GM19372 (cell line): ENCODE measurements at regions not wholly inside any gene's neighbourhood (a gene's known extent, or its start where the extent isn't known, plus 50 kb on each side); places are given as distances from the start of the nearest gene placed in this dataset.

ENCODE experiments used
- ATAC-seq: cut with Tn5 transposase; IDR thresholded peaks from one replicate; pipeline ENCODE4 v1.9.1; 2021; ENCODE audit warnings: mild to moderate bottlenecking, low read depth, moderate library complexity; ENCODE audit not compliant: unreplicated experiment

DNA sequence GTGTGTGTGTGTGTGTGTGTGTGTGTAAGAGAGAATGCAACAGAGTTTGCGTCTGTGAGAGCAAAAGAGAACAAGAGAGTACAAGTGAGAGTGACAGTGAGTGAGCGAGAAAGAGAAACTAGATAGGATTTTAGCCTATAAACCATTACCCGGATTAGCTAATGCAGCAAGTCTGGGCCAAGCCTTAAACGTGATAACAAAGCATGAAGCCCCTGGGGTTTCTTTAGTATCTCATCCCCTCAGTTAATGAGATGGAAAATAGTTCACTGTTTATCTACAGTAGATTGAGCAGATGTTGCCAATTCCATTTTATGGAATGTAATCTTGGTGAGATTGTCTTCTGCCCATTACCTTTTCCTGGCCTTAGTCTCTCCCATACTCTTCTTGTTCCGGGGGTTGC, 114.5 kb downstream of the MAT2B start:
- ATAC-seq, result no peak

DNA sequence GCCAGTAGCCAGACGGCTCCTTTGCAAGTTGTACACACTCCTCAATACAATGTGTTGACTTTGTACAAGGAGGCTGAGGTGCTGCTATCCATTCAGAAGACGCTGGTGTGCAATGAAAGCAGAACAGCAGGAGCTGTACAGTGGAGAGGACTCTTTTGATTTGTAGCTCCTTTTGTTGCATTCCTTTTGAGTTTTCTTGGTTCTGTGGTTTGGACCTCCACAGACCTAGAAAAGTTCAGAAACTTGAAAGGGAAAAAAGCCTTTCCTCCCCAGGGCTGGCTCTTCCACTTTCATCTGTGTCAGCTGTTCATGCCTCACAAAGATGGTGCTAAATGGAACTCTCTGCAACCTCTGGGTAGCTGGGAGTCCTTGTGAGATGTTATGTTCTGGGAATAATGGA, 117.4 kb downstream of the MAT2B start:
- no peak for ATAC-seq

DNA sequence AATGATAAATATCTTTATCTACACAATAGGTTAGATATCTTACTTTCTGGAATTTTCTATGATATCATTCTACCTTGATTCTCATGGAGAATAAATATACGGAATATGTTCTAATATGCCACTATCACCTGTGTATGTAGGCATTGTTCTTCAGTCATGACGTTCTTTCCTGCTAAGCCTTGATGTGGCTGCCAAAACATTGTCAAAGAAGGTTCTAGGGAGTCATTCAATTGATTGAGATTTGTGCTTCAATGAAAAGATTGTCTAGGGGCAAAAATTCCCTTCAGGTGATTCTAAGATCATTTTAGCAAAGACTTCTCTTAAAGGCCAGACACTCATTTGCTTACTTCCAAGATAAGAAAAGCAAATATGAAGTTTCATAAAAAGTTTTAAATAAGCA, 118.1 kb downstream of the MAT2B start:
- ATAC-seq, result no peak

DNA sequence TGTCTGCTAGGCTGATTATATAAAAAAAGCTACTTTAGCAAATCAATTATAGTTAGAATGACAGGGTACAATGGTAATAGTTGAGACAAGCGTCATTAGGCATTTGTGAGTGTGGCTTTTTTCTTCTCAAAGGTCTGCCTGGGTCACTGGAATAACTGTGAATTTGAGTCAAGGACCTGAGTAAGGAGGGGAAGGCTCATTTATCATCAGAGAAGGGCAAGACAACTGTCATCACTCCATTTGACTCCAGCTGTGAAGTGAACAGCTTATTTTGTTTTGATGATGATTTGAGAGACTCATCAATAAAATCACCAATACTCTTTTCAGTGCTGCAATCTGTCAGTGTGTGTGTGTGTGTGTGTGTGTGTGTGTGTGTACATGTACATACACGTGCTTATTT, 118.6 kb downstream of the MAT2B start:
- ATAC-seq, result no peak

DNA sequence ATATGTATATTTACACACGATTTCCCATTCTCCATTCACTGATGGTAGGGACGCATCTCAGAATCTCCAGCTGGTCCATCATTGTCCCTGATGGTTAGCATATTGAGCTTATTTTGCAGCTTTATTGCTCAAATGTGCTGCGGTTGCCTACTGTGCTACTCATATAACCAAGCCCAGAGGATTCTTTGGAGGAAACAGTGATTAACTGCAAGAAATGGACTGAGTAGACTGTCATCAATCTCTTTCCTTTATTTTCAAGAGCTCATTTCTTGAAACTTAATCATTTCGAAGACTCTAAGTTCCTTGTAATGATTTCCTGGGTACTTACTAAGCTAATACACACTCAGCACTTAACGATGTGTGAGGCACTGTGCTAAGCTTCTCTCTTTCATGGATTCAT, 119.0 kb downstream of the MAT2B start:
- no peak for ATAC-seq

DNA sequence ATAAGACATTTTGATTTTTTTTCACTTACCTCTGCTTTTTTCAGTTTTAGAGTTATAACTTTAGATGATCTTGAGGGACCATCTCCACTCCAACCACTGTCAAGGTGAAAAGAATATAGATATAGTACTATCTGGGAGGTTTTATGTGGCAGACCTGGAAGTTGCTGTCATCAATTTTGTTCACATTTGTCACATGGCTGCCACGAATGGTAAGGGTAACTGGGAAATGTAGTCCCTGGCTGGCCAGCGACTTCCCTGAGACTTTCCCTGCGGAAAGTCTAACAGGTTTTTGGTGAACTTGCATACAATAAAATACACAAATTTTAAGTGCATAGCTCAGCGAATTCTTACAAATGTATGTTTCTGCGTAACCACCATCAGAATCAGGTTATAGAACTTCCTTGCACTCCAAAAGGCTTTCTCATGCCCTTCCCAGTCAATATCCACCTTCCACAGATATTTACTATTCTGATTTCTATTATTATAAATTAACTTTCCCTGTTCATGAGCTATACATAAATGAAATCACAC, 121.5 kb downstream of the MAT2B start:
- ATAC-seq, result no peak

DNA sequence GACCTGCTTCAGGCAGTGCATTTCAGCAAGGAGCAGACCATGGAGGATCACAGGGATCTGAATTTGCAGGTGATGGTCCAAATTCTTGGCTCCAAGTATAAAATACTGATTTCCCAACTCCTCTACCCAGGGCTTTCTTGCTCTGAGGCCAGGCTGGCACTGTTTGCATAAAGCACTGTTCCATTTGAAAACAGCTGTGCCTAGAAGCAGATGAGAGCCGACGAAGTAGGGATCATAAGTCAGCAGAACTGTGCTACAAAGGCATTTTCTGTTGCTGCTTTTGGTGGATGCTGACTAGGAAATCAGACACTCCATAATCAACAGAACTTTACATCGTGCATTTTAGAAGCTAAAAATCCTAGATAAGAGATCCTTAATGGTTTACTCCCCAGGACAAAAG, 126.4 kb downstream of the MAT2B start:
- no peak for ATAC-seq

DNA sequence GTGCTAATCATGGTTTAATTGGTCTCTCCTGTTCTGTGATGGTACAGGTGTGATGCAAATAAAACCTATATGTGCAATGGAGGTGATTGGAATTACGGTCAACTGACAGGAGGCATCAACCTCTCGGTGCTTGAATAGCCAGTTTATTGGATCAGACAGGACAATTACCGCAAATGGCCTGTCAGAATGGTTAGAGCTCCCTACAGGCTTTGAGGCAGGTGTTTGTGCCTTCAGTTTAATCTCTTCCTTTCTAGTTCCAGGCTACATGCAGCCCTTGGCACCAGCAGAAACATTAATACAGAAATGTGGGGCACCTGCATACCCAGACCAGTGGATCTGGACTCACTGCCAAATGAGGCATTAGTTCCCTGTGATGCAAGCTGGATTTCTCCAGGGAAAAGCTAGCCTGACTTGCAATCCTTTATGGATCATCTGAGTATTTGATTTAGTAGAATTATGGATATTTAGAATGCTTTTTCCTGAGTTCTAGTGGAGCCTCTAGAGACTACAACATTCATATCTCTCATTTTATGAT, 128.6 kb downstream of the MAT2B start:
- no peak for ATAC-seq

DNA sequence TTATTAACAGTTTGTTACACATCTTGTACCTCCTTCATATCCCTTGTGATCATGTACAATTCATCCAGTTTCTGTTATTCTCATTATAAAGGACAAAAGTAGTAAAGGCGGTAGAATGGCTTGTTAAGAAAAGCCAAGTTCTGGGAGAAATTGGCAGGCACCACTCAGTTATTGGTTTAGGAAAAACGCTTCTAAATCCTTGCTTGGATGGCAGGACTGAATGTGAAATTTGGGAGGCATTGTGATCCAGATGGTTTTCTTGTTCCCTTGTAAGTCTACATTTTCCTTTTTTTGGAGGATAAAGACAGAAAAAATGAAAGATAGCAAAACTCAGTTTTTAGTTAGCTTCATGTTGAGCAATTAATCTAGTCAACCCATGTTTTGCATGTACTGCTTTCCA, 130.2 kb downstream of the MAT2B start:
- no peak for ATAC-seq

DNA sequence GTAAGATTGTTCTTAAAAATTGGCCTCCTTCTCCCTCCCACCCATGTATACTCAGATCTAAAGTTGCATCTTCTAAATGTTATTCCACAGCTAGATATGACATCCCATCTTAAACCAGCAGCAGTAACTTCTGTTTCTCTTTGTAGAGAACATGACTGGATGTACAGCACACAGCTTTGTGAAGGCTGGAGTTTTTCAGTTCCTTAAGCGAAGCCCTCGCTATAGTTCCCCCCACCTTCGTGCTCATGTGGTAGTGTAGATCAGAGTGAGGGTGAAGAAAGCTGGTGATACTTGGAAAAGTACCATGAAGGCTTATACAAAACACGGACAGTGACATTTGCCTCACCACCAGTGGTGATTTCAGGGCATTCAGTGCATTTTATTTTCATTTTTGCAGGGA, 137.5 kb downstream of the MAT2B start:
- no peak for ATAC-seq

DNA sequence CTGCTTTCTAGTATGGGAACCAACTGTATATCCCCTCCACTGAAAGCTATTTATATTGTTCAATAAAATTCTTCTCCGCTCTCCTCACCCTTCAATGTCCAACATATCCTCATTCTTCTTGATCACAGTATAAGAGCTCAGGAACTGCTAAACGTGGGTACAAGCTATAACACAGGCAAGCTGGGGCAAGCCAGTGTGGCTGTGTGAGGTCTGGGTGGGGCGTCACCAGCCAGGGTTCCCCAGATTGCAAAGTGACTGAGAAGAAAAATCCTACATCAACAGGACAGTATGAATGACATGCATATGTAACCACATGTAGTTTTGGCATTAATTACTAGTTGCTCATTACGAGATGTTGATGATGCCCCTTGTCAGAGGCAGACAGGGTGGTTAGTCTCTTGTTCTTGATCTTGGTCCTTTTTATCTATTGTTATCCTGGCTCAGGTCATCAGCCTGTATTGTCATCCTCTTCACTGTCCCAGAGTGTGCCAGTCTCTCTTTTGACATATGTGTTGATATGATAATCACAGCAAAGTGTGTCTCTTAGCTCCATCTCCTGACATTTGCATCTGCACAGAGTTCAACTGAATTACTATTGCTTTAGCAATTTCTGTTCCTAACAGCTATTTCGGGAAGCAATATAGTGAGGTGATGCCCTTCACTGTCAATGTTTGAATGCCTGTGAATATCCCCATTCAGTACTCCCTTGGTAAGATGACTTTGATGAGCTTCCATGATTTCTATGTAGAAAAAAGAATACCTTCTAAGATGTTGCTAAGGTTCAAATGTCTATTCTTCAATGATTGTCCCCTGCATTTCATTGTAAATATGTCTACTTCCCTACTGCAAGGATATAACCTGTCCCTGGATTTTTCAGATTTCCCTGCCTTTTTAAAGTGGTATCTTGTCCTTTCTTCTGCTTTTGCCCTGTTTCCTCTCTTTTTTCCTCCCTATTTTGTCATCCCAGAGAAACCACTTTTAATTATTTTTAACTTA, 140.3 kb downstream of the MAT2B start:
- no peak for ATAC-seq

DNA sequence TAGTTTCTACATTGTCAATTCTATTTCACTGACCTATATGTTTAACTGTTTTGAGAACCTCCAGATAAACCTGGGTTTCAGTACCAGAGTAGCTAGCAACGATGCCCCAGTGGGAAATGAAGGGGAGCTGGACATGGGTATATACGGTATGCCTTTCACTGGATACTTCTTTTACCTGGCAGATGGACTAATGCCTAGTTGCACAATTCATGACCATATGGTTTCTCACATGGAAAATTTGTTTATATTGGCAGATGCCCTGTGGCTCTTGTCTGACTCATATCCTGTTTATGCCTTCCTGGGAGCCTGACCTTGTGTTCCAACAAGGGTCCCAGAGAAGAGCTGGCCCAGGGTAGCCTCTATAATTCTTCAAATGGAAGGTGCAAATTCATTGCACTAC, 144.1 kb downstream of the MAT2B start:
- no peak for ATAC-seq

DNA sequence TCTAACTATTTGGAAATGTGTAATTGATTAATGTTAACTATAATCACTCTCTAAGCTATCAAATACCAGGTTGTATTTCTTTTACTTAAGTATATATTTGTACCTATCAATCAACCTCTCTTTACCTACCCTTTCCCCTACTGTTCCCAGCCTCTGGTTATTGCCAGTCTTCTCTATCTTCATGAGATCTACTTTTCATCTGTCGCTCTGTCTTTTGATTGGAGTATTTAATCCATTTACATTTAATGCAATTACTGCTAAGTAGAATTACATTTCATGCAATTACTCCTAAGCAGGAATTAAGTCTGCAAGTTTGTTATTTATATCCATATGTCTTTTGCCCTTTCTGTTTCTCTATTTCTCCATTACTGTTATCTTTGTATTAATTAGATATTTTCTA, 148.1 kb downstream of the MAT2B start:
- ATAC-seq, result no peak

DNA sequence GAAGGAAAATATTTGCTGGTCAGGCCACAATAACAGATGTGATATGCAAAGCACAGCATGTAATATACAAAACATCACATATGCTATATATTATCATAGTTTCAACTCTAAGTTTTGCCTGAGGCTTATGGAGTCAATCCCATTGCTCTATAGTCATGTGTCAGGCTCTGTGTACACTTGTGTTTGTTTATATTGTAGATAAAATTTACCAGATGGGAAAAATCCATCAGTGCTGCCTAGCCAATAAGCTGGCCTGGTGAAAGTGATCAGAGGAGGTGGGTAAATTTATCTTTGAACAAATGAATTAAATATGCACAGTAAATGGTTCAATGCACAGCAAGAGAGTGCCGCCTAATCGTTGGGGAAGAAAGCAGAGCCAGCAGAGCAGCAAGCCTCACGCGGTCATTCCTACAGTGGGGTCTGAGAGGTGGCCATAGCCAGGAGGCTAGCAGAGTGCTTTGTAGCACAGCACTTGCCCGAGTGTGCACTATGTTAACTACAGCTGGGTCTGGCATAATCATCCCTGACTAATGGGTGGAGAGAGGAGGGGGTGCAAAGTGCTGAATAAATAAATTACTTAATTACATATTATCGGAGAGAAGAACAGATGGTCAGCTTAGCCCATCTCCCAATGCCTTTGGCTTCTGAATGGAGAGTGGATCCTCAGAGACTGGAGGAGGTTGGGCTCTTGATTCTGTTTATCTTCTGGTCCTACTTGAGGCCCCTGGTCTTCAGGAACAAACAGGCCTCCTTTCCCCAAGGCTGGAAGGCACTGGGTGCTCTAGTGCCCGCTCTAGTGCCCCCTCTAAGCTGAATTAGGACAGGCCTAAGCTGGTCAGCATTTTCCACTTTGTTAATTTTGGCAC, 153.5 kb downstream of the MAT2B start:
- no peak for ATAC-seq

DNA sequence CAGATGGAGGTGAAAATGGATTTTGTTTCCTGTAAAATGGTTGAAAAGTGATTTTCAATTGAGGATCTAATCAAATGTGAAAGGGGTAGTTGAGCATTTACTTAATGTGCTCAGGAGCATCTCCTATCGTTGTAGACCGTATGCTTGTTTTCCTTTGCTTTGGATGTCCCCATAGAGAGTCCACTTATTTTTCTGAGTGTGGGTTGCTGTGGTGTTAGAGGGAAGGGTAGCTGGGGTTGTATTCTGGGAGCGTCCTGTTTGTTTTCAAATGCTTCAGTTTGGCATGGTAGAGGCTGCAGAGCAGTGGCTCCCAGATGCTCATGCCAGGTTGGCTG, 154.1 kb downstream of the MAT2B start:
- no peak for ATAC-seq

DNA sequence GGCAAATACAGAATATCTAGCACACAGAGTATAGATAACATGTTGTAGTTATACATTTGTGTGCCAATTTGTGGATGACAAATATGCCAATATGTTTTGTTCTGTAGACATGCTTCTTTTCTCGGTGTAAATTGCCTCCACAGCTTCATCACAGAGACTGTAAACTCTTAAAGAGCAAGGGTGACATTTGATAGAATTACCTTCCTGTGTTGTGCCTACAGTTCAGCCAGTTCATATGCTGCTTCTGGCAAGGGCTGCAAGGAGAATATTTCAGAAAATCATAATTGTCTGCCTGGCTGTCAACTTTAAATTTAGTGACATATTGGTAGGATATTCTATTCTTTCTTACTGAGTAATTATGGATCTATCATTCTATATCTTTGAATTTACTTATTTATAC, 155.1 kb downstream of the MAT2B start:
- ATAC-seq, result no peak

DNA sequence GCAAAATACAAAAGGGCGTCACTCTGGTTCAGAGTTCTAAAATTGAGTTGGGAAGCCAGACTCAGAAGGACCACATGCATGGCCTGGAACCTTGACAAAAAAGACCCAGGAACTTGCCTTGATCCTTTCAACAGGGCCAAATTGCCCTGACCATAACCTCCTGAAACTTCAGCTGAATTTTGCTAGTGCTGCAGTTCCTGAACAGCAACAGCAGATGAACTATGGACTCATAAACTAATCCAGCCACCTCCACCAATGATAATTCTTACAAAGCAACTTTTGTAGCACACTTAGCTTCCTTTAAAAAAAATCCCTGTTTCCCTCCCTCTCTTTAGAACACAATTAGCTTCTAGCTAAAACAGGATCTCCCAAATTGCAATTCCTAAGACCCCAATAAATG, 155.9 kb downstream of the MAT2B start:
- no peak for ATAC-seq

DNA sequence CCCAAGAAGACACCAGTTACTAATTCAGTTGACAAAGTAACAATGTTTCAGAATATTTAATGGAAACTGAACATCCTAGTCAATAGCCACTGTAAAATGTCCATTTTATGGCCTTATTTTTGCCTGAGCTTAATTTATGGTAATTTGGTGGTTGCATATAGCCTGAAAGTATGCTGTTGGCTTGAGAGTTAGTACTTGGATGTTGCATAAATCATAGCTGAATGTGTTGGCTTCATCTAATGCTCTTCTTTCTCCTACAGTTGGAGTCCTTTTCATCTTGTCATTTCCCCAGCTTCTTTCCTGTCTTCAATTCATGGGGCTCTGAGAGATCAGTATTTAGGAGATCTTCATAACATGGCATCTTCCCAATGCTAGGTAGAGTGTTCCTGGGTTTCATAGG, 164.6 kb downstream of the MAT2B start:
- ATAC-seq, result no peak

DNA sequence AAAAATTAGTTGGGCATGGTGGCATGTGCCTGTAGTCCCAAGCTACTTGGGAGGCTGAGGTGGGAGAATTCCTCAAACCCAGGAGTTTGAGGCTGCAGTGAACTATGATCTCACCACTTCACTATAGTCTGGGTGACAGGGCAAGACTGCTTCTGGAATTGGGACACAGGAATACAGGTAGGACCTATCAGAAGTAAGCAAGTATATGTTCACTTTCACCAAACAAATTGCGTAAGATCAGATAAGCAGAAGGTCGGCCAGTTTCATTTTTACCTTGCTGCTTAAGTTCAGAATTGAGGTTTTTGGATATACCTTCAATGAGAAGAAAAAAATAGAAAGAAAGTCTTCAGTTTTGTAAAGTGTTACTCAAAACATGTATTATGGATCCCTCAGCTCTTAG, 171.7 kb downstream of the MAT2B start:
- ATAC-seq, result no peak

DNA sequence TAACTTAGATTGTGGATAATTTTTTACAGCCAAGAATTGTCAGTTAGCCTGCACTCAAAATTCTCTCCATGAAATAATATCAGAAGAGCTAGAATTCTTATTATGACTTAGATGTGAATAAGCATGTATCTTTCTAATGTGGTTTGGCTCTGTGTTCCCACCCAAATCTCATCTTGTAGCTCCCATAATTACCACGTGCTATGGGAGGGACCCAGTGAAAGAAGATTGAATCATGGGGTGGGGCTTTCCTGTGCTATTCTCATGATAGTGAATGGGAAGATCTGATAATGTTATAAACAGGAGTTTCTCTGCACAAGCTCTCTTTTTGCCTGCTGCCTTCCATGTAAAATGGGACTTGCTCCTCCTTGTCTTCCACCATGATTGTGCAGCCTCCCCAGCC, 176.8 kb downstream of the MAT2B start:
- ATAC-seq, result no peak

DNA sequence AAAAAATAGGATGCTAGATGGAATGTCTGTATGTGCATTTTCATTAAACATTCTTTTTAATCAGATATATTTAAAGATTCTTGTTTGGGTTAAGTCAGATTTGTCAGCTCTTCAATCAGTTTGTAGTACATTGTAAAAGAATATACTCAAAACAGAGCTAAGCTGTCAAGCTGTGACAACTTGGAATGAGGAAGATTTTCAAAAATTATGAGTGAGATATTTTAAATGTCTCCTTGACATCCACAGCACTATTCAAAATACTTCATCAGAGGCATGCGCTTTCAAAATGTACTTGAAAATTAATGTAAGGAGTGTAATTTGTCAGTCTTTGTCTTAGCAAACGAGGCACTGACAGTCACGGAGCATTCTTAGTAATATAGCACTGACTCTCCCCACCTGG, 182.0 kb downstream of the MAT2B start:
- ATAC-seq, result no peak
